ENCODE measurements at regions not wholly inside any gene's neighbourhood (a gene's known extent, or its start where the extent isn't known, plus 50 kb on each side); places are given as distances from the start of the nearest gene placed in this dataset.

- no peak overlapping the region for H3K4me3 ChIP-seq (ENCODE audit: low read length)
- H3K27me3 ChIP-seq (ENCODE audit: insufficient read depth, low read depth, low read length), result no peaks in the 10 kb centered on the region
These were observed 158.0 kb upstream of the MGAT4C start for GRCh38 chr12:86414201-86414600.

GRCh38 chr12:86411710-86412109, 155.5 kb upstream of the MGAT4C start:
- Histone ChIP-seq H4K20me1 (ENCODE audit: insufficient read depth) (no peaks in the 10 kb centered on the region), H3K9ac (ENCODE audit: low read length) (no peak overlapping the region), H3K9me2 (ENCODE audit: insufficient read depth, low read length) (no peaks in the 10 kb centered on the region), H2AFZ (ENCODE audit: low read depth, low read length) (no peak overlapping the region), H3K27me3 (ENCODE audit: insufficient read depth, low read depth, low read length) (no peaks in the 10 kb centered on the region), H3K9me3 (ENCODE audit: low read length) (no peaks in the 10 kb centered on the region), H3F3A (ENCODE audit: insufficient read depth, low read length, poor library complexity, severe bottlenecking) (no peaks in the 10 kb centered on the region), H3K27ac (ENCODE audit: low read length) (no peak overlapping the region), H3K79me2 (replicated peaks; ENCODE audit: insufficient read depth, low read length) (no peaks in the 10 kb centered on the region), H3K4me3 (ENCODE audit: low read length) (no peak overlapping the region), H3K36me3 (ENCODE audit: insufficient read depth, low read length) (no peaks in the 10 kb centered on the region), H3K4me2 (ENCODE audit: low read length) (no peak overlapping the region)
- TF ChIP-seq POLR2AphosphoS5 (IDR thresholded peaks at IDR 0.05) (no peak), EZH2 (IDR thresholded peaks at IDR 0.05; ENCODE audit: borderline replicate concordance, insufficient read depth, low read length, poor library complexity, severe bottlenecking) (no peak), CTCF (IDR thresholded peaks at IDR 0.05; ENCODE audit: poor library complexity, severe bottlenecking) (no peak), REST (IDR thresholded peaks at IDR 0.05; ENCODE audit: borderline replicate concordance) (no peak), MXI1 (conservative IDR thresholded peaks at IDR 0.05; ENCODE audit: poor library complexity, severe bottlenecking) (no peak), TAF1 (IDR thresholded peaks at IDR 0.05; ENCODE audit: low read depth) (no peak), SMC3 (conservative IDR thresholded peaks at IDR 0.05; ENCODE audit: poor library complexity) (no peak)

More at GRCh38 chr12:86414201-86414600, 158.0 kb upstream of the MGAT4C start:
- TF ChIP-seq MXI1 (conservative IDR thresholded peaks at IDR 0.05; ENCODE audit: poor library complexity, severe bottlenecking) (no peak), EZH2 (IDR thresholded peaks at IDR 0.05; ENCODE audit: borderline replicate concordance, insufficient read depth, low read length, poor library complexity, severe bottlenecking) (no peak), RAD21 (conservative IDR thresholded peaks at IDR 0.05) (no peak), EP300 (conservative IDR thresholded peaks at IDR 0.05; ENCODE audit: poor library complexity, severe bottlenecking) (no peak), REST (IDR thresholded peaks at IDR 0.05; ENCODE audit: borderline replicate concordance) (no peak), SMC3 (conservative IDR thresholded peaks at IDR 0.05; ENCODE audit: poor library complexity) (no peak), POLR2AphosphoS5 (IDR thresholded peaks at IDR 0.05) (no peak), TAF1 (IDR thresholded peaks at IDR 0.05; ENCODE audit: low read depth) (no peak), CTCF (IDR thresholded peaks at IDR 0.05; ENCODE audit: poor library complexity, severe bottlenecking) (no peak)
- Histone ChIP-seq H3K4me2 (ENCODE audit: low read length) (no peak overlapping the region), H3K79me2 (replicated peaks; ENCODE audit: insufficient read depth, low read length) (no peaks in the 10 kb centered on the region), H4K20me1 (ENCODE audit: insufficient read depth) (no peaks in the 10 kb centered on the region), H3K27ac (ENCODE audit: low read length) (no peak overlapping the region), H3K9me2 (ENCODE audit: insufficient read depth, low read length) (no peaks in the 10 kb centered on the region), H2AFZ (ENCODE audit: low read depth, low read length) (no peak overlapping the region), H3K36me3 (ENCODE audit: insufficient read depth, low read length) (no peaks in the 10 kb centered on the region), H3K9me3 (ENCODE audit: low read length) (no peaks in the 10 kb centered on the region), H3F3A (ENCODE audit: insufficient read depth, low read length, poor library complexity, severe bottlenecking) (no peaks in the 10 kb centered on the region), H3K9ac (ENCODE audit: low read length) (no peak overlapping the region)

Data from neural cell (in vitro differentiated cells).